ENCODE measurements at regions not wholly inside any gene's neighbourhood (a gene's known extent, or its start where the extent isn't known, plus 50 kb on each side); places are given as distances from the start of the nearest gene placed in this dataset.

- no peak for ATAC-seq
- TF ChIP-seq ZNF565 (CRISPR knock-in tag; conservative IDR thresholded peaks at IDR 0.05; ENCODE audit: low read depth) (no peak), RARB (CRISPR knock-in tag; IDR thresholded peaks at IDR 0.05) (no peak), ESRRG (CRISPR knock-in tag; IDR thresholded peaks at IDR 0.05) (no peak), TCF4 (CRISPR knock-in tag; IDR thresholded peaks at IDR 0.05; ENCODE audit: borderline replicate concordance) (0 out of 2 replicates have a peak, but pooled peaks have one; percentile 23), OSR1 (CRISPR knock-in tag; IDR thresholded peaks at IDR 0.05) (no peak), ZC3H10 (CRISPR knock-in tag; IDR thresholded peaks at IDR 0.05) (no peak), ISL1 (CRISPR knock-in tag; IDR thresholded peaks at IDR 0.05) (peak; percentile 76), TOX (CRISPR knock-in tag; IDR thresholded peaks at IDR 0.05; ENCODE audit: borderline replicate concordance) (no peak), ZNF8 (CRISPR knock-in tag; IDR thresholded peaks at IDR 0.05) (no peak), SNAI2 (CRISPR knock-in tag; IDR thresholded peaks at IDR 0.05) (no peak), ARNTL (CRISPR knock-in tag; IDR thresholded peaks at IDR 0.05; ENCODE audit: borderline replicate concordance, low read depth) (no peak), PPARA (CRISPR knock-in tag; IDR thresholded peaks at IDR 0.05; ENCODE audit: borderline replicate concordance) (no peak), TSHZ2 (CRISPR knock-in tag; IDR thresholded peaks at IDR 0.05) (no peak), BACH2 (CRISPR knock-in tag; IDR thresholded peaks at IDR 0.05; ENCODE audit: borderline replicate concordance) (no peak), CSDC2 (CRISPR knock-in tag; IDR thresholded peaks at IDR 0.05) (no peak), ZFP30 (CRISPR knock-in tag; IDR thresholded peaks at IDR 0.05) (no peak)
- TF ChIP-seq, protein P1, sequence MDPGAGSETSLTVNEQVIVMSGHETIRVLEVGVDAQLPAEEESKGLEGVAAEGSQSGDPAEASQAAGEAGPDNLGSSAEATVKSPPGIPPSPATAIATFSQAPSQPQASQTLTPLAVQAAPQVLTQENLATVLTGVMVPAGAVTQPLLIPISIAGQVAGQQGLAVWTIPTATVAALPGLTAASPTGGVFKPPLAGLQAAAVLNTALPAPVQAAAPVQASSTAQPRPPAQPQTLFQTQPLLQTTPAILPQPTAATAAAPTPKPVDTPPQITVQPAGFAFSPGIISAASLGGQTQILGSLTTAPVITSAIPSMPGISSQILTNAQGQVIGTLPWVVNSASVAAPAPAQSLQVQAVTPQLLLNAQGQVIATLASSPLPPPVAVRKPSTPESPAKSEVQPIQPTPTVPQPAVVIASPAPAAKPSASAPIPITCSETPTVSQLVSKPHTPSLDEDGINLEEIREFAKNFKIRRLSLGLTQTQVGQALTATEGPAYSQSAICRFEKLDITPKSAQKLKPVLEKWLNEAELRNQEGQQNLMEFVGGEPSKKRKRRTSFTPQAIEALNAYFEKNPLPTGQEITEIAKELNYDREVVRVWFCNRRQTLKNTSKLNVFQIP (CRISPR knock-in tag; IDR thresholded peaks at IDR 0.05; ENCODE audit: borderline replicate concordance, low read depth) = no peak
- TF ChIP-seq, protein P2, sequence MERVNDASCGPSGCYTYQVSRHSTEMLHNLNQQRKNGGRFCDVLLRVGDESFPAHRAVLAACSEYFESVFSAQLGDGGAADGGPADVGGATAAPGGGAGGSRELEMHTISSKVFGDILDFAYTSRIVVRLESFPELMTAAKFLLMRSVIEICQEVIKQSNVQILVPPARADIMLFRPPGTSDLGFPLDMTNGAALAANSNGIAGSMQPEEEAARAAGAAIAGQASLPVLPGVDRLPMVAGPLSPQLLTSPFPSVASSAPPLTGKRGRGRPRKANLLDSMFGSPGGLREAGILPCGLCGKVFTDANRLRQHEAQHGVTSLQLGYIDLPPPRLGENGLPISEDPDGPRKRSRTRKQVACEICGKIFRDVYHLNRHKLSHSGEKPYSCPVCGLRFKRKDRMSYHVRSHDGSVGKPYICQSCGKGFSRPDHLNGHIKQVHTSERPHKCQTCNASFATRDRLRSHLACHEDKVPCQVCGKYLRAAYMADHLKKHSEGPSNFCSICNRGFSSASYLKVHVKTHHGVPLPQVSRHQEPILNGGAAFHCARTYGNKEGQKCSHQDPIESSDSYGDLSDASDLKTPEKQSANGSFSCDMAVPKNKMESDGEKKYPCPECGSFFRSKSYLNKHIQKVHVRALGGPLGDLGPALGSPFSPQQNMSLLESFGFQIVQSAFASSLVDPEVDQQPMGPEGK (CRISPR knock-in tag; IDR thresholded peaks at IDR 0.05; ENCODE audit: borderline replicate concordance) = no peak
- TF ChIP-seq, protein P3, sequence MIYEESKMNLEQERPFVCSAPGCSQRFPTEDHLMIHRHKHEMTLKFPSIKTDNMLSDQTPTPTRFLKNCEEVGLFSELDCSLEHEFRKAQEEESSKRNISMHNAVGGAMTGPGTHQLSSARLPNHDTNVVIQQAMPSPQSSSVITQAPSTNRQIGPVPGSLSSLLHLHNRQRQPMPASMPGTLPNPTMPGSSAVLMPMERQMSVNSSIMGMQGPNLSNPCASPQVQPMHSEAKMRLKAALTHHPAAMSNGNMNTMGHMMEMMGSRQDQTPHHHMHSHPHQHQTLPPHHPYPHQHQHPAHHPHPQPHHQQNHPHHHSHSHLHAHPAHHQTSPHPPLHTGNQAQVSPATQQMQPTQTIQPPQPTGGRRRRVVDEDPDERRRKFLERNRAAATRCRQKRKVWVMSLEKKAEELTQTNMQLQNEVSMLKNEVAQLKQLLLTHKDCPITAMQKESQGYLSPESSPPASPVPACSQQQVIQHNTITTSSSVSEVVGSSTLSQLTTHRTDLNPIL (CRISPR knock-in tag; IDR thresholded peaks at IDR 0.05; ENCODE audit: low read depth) = 0 out of 2 replicates have a peak, but pooled peaks have one; percentile 47
- TF ChIP-seq, protein P4, sequence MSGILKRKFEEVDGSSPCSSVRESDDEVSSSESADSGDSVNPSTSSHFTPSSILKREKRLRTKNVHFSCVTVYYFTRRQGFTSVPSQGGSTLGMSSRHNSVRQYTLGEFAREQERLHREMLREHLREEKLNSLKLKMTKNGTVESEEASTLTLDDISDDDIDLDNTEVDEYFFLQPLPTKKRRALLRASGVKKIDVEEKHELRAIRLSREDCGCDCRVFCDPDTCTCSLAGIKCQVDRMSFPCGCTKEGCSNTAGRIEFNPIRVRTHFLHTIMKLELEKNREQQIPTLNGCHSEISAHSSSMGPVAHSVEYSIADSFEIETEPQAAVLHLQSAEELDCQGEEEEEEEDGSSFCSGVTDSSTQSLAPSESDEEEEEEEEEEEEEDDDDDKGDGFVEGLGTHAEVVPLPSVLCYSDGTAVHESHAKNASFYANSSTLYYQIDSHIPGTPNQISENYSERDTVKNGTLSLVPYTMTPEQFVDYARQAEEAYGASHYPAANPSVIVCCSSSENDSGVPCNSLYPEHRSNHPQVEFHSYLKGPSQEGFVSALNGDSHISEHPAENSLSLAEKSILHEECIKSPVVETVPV (CRISPR knock-in tag; IDR thresholded peaks at IDR 0.05) = no peak
Measured at GRCh38 chrX:23552303-23552702, 115.0 kb upstream of the PRDX4 start.

GRCh38 chrX:23554304-23554703 is 113.0 kb upstream of the PRDX4 start:
- ATAC-seq = peak; percentile 75
- TF ChIP-seq ZFP3 (CRISPR knock-in tag; IDR thresholded peaks at IDR 0.05) = no peak
- TF ChIP-seq ISL1 (CRISPR knock-in tag; IDR thresholded peaks at IDR 0.05) = no peak
- no peak for TF ChIP-seq PPARA (CRISPR knock-in tag; IDR thresholded peaks at IDR 0.05; ENCODE audit: borderline replicate concordance)
- TF ChIP-seq RARB (CRISPR knock-in tag; IDR thresholded peaks at IDR 0.05) = no peak
- TF ChIP-seq ZNF565 (CRISPR knock-in tag; conservative IDR thresholded peaks at IDR 0.05; ENCODE audit: low read depth) = no peak
- TF ChIP-seq, protein P2 (CRISPR knock-in tag; IDR thresholded peaks at IDR 0.05; ENCODE audit: borderline replicate concordance) = no peak
- no peak for TF ChIP-seq ZNF70 (CRISPR knock-in tag; IDR thresholded peaks at IDR 0.05)
- no peak for TF ChIP-seq ZC3H10 (CRISPR knock-in tag; IDR thresholded peaks at IDR 0.05)
- TF ChIP-seq TOX (CRISPR knock-in tag; IDR thresholded peaks at IDR 0.05; ENCODE audit: borderline replicate concordance) = no peak
- no peak for TF ChIP-seq CSDC2 (CRISPR knock-in tag; IDR thresholded peaks at IDR 0.05)
- no peak for TF ChIP-seq ESRRG (CRISPR knock-in tag; IDR thresholded peaks at IDR 0.05)
- TF ChIP-seq GLIS3 (CRISPR knock-in tag; IDR thresholded peaks at IDR 0.05) = no peak
- TF ChIP-seq ARNTL (CRISPR knock-in tag; IDR thresholded peaks at IDR 0.05; ENCODE audit: borderline replicate concordance, low read depth) = no peak
- TF ChIP-seq TCF4 (CRISPR knock-in tag; IDR thresholded peaks at IDR 0.05; ENCODE audit: borderline replicate concordance) = no peak
- TF ChIP-seq SNAI2 (CRISPR knock-in tag; IDR thresholded peaks at IDR 0.05) = no peak
- TF ChIP-seq ZNF8 (CRISPR knock-in tag; IDR thresholded peaks at IDR 0.05) = no peak
- no peak for TF ChIP-seq TSHZ2 (CRISPR knock-in tag; IDR thresholded peaks at IDR 0.05)
- no peak for TF ChIP-seq ZFP30 (CRISPR knock-in tag; IDR thresholded peaks at IDR 0.05)

All from SK-N-SH treated with all-trans-retinoic acid at 6 μM for 48 hours (cell line).